DND-41 (cell line): ENCODE measurements at regions not wholly inside any gene's neighbourhood (a gene's known extent, or its start where the extent isn't known, plus 50 kb on each side); places are given as distances from the start of the nearest gene placed in this dataset.

Experiments used
- ATAC-seq: fragments of 200-7000 bp; cut with Tn5 transposase; 3 replicates; pipeline ENCODE4 v1.9.1; 2021; ENCODE audit warnings: low read depth; ENCODE audit not compliant: insufficient read depth
- DNase-seq: peaks from one replicate; pipeline ENCODE4 v3.0.0-alpha.2; 2020
- H2AFZ ChIP-seq: 2 replicates; pipeline ENCODE4 v1.6.0; 2012; ENCODE audit warnings: low read depth, low read length
- H3K27ac ChIP-seq: 2 replicates; pipeline ENCODE4 v1.5.1; 2012; ENCODE audit warnings: low read length, inconsistent platforms
- H3K27me3 ChIP-seq: fragments of 200-600 bp; sonication (generic); 2 replicates; pipeline ENCODE4 v1.6.0; 2012; ENCODE audit warnings: low read length, mild to moderate bottlenecking, inconsistent platforms; ENCODE audit not compliant: insufficient read depth, poor library complexity
- H3K36me3 ChIP-seq: 2 replicates; pipeline ENCODE4 v1.5.1; 2012; ENCODE audit warnings: low read length, inconsistent platforms; ENCODE audit not compliant: insufficient read depth
- H3K4me1 ChIP-seq: 2 replicates; pipeline ENCODE4 v1.5.1; 2012; ENCODE audit warnings: mild to moderate bottlenecking, low read length; ENCODE audit not compliant: insufficient read depth
- H3K4me2 ChIP-seq: 2 replicates; pipeline ENCODE4 v1.6.0; 2012; ENCODE audit warnings: mild to moderate bottlenecking, moderate library complexity, low read length, inconsistent platforms; ENCODE audit not compliant: insufficient read depth
- H3K4me3 ChIP-seq, 2 experiments: fragments of 200-600 bp in 1 of 2; shearing (Covaris generic) in 1 of 2; 2 replicates each; pipeline ENCODE4 v1.5.1; 2012 to 2016; ENCODE audit warnings: inconsistent platforms in 2 of 2, low read length in 2 of 2, mild to moderate bottlenecking in 2 of 2, low read depth in 1 of 2, moderate library complexity in 1 of 2
- H3K79me2 ChIP-seq: 2 replicates; pipeline ENCODE4 v1.6.0; 2012; ENCODE audit warnings: low read length, inconsistent platforms; ENCODE audit not compliant: insufficient read depth
- H3K9ac ChIP-seq: 2 replicates; pipeline ENCODE4 v1.6.0; 2012; ENCODE audit warnings: low read depth, mild to moderate bottlenecking, inconsistent platforms, low read length, moderate library complexity
- H3K9me3 ChIP-seq: 2 replicates; pipeline ENCODE4 v1.5.1; 2012; ENCODE audit warnings: low read length, moderate library complexity, mild to moderate bottlenecking, inconsistent platforms; ENCODE audit not compliant: insufficient read depth, severe bottlenecking
- H4K20me1 ChIP-seq: 2 replicates; pipeline ENCODE4 v1.6.0; 2012; ENCODE audit warnings: low read length; ENCODE audit not compliant: insufficient read depth
- CTCF ChIP-seq: IDR thresholded peaks from 2 replicates; pipeline ENCODE4 v1.5.1; 2012; ENCODE audit warnings: borderline replicate concordance, low read length, moderate library complexity, mild to moderate bottlenecking; ENCODE audit not compliant: poor library complexity, severe bottlenecking; ENCODE audit errors: extremely low read depth
- EZH2 ChIP-seq: IDR thresholded peaks from 3 replicates; pipeline ENCODE4 v1.6.1; 2012; ENCODE audit warnings: borderline replicate concordance, low read depth, mild to moderate bottlenecking, moderate library complexity, low read length, inconsistent platforms; ENCODE audit not compliant: severe bottlenecking

GRCh38 chr17:13067629-13068303, 49.9 kb upstream of the ELAC2 start:
- no peak overlapping the region for H3K9ac ChIP-seq
- no peaks in the 10 kb centered on the region for H3K27me3 ChIP-seq
- no peaks in the 10 kb centered on the region for H3K36me3 ChIP-seq
- H3K9me3 ChIP-seq, result peaks cover 5% of the 10 kb centered on the region
- no peak overlapping the region for H3K27ac ChIP-seq
- no peaks in the 10 kb centered on the region for H3K79me2 ChIP-seq
- H4K20me1 ChIP-seq, result no peaks in the 10 kb centered on the region
- TF ChIP-seq EZH2, result no peak
- TF ChIP-seq CTCF, result no peak
- no peak overlapping the region for H3K4me2 ChIP-seq
- DNase-seq, result no peak
- ATAC-seq, result no peak
- no peak overlapping the region for H3K4me3 ChIP-seq
- no peaks in the 10 kb centered on the region for H3K4me1 ChIP-seq
- no peak overlapping the region for H2AFZ ChIP-seq
